Gastrocnemius medialis (tissue), 4 donors: ENCODE measurements at regions not wholly inside any gene's neighbourhood (a gene's known extent, or its start where the extent isn't known, plus 50 kb on each side); places are given as distances from the start of the nearest gene placed in this dataset.

ENCODE experiments used
- CTCF ChIP-seq, 5 experiments: fragments of 450-650 bp in 3 of 5; fragments of 200-600 bp in 2 of 5; sonication (generic) in 2 of 5; IDR thresholded peaks in 4 of 5; conservative IDR thresholded peaks in 1 of 5; 1 replicate in 4 of 5; 2 replicates in 1 of 5; pipeline ENCODE4 v1.5.1; 2016 to 2019; ENCODE audit warnings: antibody characterized with exemption in 5 of 5, mild to moderate bottlenecking in 3 of 5, moderate library complexity in 3 of 5
- POLR2A ChIP-seq, 2 donors: fragments of 450-650 bp; IDR thresholded peaks; one replicate each; pipeline ENCODE4 v1.6.1; 2017; ENCODE audit warnings: antibody characterized with exemption in 2 of 2, mild to moderate bottlenecking in 2 of 2, moderate library complexity in 2 of 2

DNA sequence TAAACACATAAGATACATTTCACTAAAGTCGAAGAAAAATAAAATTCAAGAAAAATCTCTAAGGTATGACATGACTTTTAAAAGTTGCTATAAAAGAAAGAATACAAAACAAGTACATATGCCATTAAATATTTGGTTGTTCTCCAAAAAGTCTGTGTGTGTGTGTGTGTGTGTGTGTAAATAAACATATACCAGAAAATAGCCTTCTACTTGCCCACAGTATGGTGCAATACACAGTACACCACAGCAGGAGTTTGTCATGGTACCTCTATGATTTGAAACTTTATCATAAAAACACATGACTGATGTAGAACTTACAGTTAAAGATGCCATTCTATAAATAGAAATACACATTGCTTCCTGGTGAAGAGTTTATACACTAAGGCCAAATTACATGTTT, 692.7 kb upstream of the MGAT4C start:
- TF ChIP-seq CTCF (IDR thresholded peaks at IDR 0.05 in 4 of 5, conservative IDR thresholded peaks at IDR 0.05 in 1 of 5), result no peak
- TF ChIP-seq POLR2A (IDR thresholded peaks at IDR 0.05), result no peak
